T-helper 2 cell treated with Interferon-gamma antibody and Interleukin-4, amounts not matched to agents 100 ng/mL and 5 ng/mL, for 36 hours (primary cell): ENCODE measurements at regions not wholly inside any gene's neighbourhood (a gene's known extent, or its start where the extent isn't known, plus 50 kb on each side); places are given as distances from the start of the nearest gene placed in this dataset.
"Not testable (repeated sequence)": the region's sequence is repeated elsewhere in the genome, so short reads cannot be mapped to it uniquely, and the experiment has no call there.

ENCODE experiments used
- intact Hi-C: fragments of 100-400 bp; cut with micrococcal nuclease; formaldehyde crosslinking; loops from one replicate; pipeline ENCODE4 v1.15.1; 2023

- intact Hi-C loops: no loop called here
Measured at GRCh38 chr20:40634891-40635290, 54.1 kb downstream of the MAFB start.

GRCh38 chr20:40633123-40633850 lies 55.7 kb downstream of the MAFB start:
- intact Hi-C loops: no loop called here

GRCh38 chr20:40632346-40632976 lies 56.6 kb downstream of the MAFB start:
- intact Hi-C loops: no loop called here

- intact Hi-C loops: no loop called here
Measured at GRCh38 chr20:40631119-40631631, 57.9 kb downstream of the MAFB start.

- intact Hi-C loops: no loop called here
Measured at GRCh38 chr20:40630713-40631112, 58.3 kb downstream of the MAFB start.

- intact Hi-C loops: no loop called here
Measured at GRCh38 chr20:40630099-40630498, 58.9 kb downstream of the MAFB start.

- intact Hi-C loops: no loop called here
Measured at GRCh38 chr20:40628877-40629276, 60.2 kb downstream of the MAFB start.

- intact Hi-C loops: not testable (repeated sequence)
Measured at GRCh38 chr20:40619053-40619452, 70.0 kb downstream of the MAFB start.

- intact Hi-C loops: no loop called here
Measured at GRCh38 chr20:40617594-40617993, 71.4 kb downstream of the MAFB start.

GRCh38 chr20:40612837-40613236 lies 76.2 kb downstream of the MAFB start:
- intact Hi-C loops: no loop called here

- intact Hi-C loops: no loop called here
Measured at GRCh38 chr20:40612247-40612646, 76.8 kb downstream of the MAFB start.

GRCh38 chr20:40610730-40611129 lies 78.3 kb downstream of the MAFB start:
- intact Hi-C loops: no loop called here

GRCh38 chr20:40607927-40608326 lies 81.1 kb downstream of the MAFB start:
- intact Hi-C loops: no loop called here

GRCh38 chr20:40606660-40607059 lies 82.4 kb downstream of the MAFB start:
- intact Hi-C loops: no loop called here

- intact Hi-C loops: no loop called here
Measured at GRCh38 chr20:40606237-40606636, 82.8 kb downstream of the MAFB start.

- intact Hi-C loops: no loop called here
Measured at GRCh38 chr20:40604416-40604815, 84.6 kb downstream of the MAFB start.

GRCh38 chr20:40603057-40603651 lies 85.9 kb downstream of the MAFB start:
- intact Hi-C loops: no loop called here

GRCh38 chr20:40602381-40602780 lies 86.7 kb downstream of the MAFB start:
- intact Hi-C loops: no loop called here

- intact Hi-C loops: no loop called here
Measured at GRCh38 chr20:40600441-40601219, 88.4 kb downstream of the MAFB start.

- intact Hi-C loops: no loop called here
Measured at GRCh38 chr20:40599987-40600386, 89.0 kb downstream of the MAFB start.

- intact Hi-C loops: no loop called here
Measured at GRCh38 chr20:40592941-40593340, 96.1 kb downstream of the MAFB start.

GRCh38 chr20:40591536-40591935 lies 97.5 kb downstream of the MAFB start:
- intact Hi-C loops: no loop called here
